ENCODE measurements at regions not wholly inside any gene's neighbourhood (a gene's known extent, or its start where the extent isn't known, plus 50 kb on each side); places are given as distances from the start of the nearest gene placed in this dataset.

GRCh38 chr15:85984241-85984640 lies 95.4 kb upstream of the AGBL1 start:
- Histone ChIP-seq H4K20me1 (replicated peaks; ENCODE audit: control insufficient read depth, extremely low read depth, insufficient read depth, low read length) (no peaks in the 10 kb centered on the region), H3K27me3 (ENCODE audit: control insufficient read depth in 2 of 2, insufficient read depth in 2 of 2, low read length in 2 of 2) (no peaks in the 10 kb centered on the region), H3K9me1 (replicated peaks; ENCODE audit: control insufficient read depth, extremely low read depth, insufficient read depth, low read length) (no peaks in the 10 kb centered on the region), H3K36me3 (ENCODE audit: control insufficient read depth in 2 of 2, extremely low read depth in 1 of 2, insufficient read depth in 2 of 2, low read length in 2 of 2) (no peaks in the 10 kb centered on the region), H3K79me2 (ENCODE audit: control insufficient read depth, insufficient read depth, low read length) (no peaks in the 10 kb centered on the region), H3K9ac (replicated peaks; ENCODE audit: extremely low read depth, insufficient read depth, low read length) (no peak overlapping the region), H3K4me1 (ENCODE audit: control insufficient read depth, extremely low read depth, insufficient read depth, low read length) (no peaks in the 10 kb centered on the region), H3K4me3 (replicated peaks in 1 of 3; ENCODE audit: insufficient read depth in 1 of 3, low read depth in 1 of 3, low read length in 3 of 3) (no peak overlapping the region), H3K9me3 (replicated peaks; ENCODE audit: control insufficient read depth, insufficient read depth, low read length) (no peaks in the 10 kb centered on the region), H3K4me2 (ENCODE audit: insufficient read depth, low read length) (no peak overlapping the region), H3K27ac (ENCODE audit: insufficient read depth, low read depth, low read length) (no peak overlapping the region), H2AFZ (ENCODE audit: low read depth, low read length) (no peak overlapping the region)
- POLR2A ChIA-PET, result no interaction called here
- FAIRE-seq (no peak), DNase-seq (ENCODE audit: low read depth, low spot score) (no peak)
- CTCF ChIA-PET, result no interaction called here
- dilution Hi-C loops (cut with MboI; ENCODE audit: extremely low pct_ligation_motif_present, low sequenced_read_pairs) (no loop called here), intact Hi-C loops (cut with micrococcal nuclease) (no loop called here)
- no TSS peak for BruUV-seq (replicated peaks)
- TF ChIP-seq EZH2 (IDR thresholded peaks at IDR 0.05; ENCODE audit: borderline replicate concordance, low read depth, low read length, severe bottlenecking) (no peak), POLR2AphosphoS5 (IDR thresholded peaks at IDR 0.05; ENCODE audit: insufficient read depth, low read depth, low read length) (no peak), MYC (IDR thresholded peaks at IDR 0.05; ENCODE audit: low read depth, low read length) (no peak), CTCF (IDR thresholded peaks at IDR 0.05; ENCODE audit: extremely low read depth in 1 of 2, insufficient read depth in 1 of 2, low read depth in 1 of 2, low read length in 2 of 2) (no peak), FOS (IDR thresholded peaks at IDR 0.05; ENCODE audit: borderline replicate concordance, insufficient read depth, low read length) (no peak), MAX (IDR thresholded peaks at IDR 0.05; ENCODE audit: insufficient read depth, insufficient read length) (no peak), POLR2A (IDR thresholded peaks at IDR 0.05; ENCODE audit: low read depth, low read length) (no peak), GATA2 (IDR thresholded peaks at IDR 0.05; ENCODE audit: insufficient read depth, insufficient read length, low read depth, low read length) (no peak), JUN (IDR thresholded peaks at IDR 0.05; ENCODE audit: borderline replicate concordance, insufficient read depth, insufficient read length, low read depth) (no peak)

Measured in endothelial cell of umbilical vein (primary cell).